ENCODE measurements at regions not wholly inside any gene's neighbourhood (a gene's known extent, or its start where the extent isn't known, plus 50 kb on each side); places are given as distances from the start of the nearest gene placed in this dataset.

GRCh38 chr10:60663850-60664249 is 114.4 kb upstream of the CDK1 start:
- DNase-seq: no peak

GRCh38 chr10:60662917-60663614 is 115.2 kb upstream of the CDK1 start:
- no peak for DNase-seq

GRCh38 chr10:60661637-60662036 is 116.6 kb upstream of the CDK1 start:
- DNase-seq: no peak

GRCh38 chr10:60660625-60661024 is 117.7 kb upstream of the CDK1 start:
- DNase-seq: no peak

GRCh38 chr10:60654813-60655464 is 123.3 kb upstream of the CDK1 start:
- DNase-seq: no peak

GRCh38 chr10:60652628-60653027 is 125.7 kb upstream of the CDK1 start:
- no peak for DNase-seq

GRCh38 chr10:60650378-60650800 is 127.9 kb upstream of the CDK1 start:
- DNase-seq: no peak

GRCh38 chr10:60649485-60650377 is 128.5 kb upstream of the CDK1 start:
- no peak for DNase-seq

GRCh38 chr10:60648761-60649160 is 129.5 kb upstream of the CDK1 start:
- DNase-seq: no peak

GRCh38 chr10:60646966-60647796 is 131.1 kb upstream of the CDK1 start:
- no peak for DNase-seq

- DNase-seq: no peak
These were observed 132.3 kb upstream of the CDK1 start for GRCh38 chr10:60645980-60646379.

GRCh38 chr10:60644436-60645130 is 133.7 kb upstream of the CDK1 start:
- DNase-seq: no peak

- DNase-seq: no peak
These were observed 134.4 kb upstream of the CDK1 start for GRCh38 chr10:60643874-60644273.

GRCh38 chr10:60629332-60629731 is 148.9 kb upstream of the CDK1 start:
- DNase-seq: no peak

GRCh38 chr10:60627778-60628748 is 150.2 kb upstream of the CDK1 start:
- DNase-seq: no peak

- no peak for DNase-seq
These were observed 152.2 kb upstream of the CDK1 start for GRCh38 chr10:60626037-60626436.

- DNase-seq: no peak
These were observed 154.7 kb upstream of the CDK1 start for GRCh38 chr10:60623627-60624026.

- DNase-seq: no peak
These were observed 157.3 kb upstream of the CDK1 start for GRCh38 chr10:60621018-60621417.

GRCh38 chr10:60618861-60619260 is 159.4 kb upstream of the CDK1 start:
- no peak for DNase-seq

GRCh38 chr10:60615541-60615940 is 162.7 kb upstream of the CDK1 start:
- DNase-seq: no peak

GRCh38 chr10:60614363-60614762 is 163.9 kb upstream of the CDK1 start:
- DNase-seq: no peak

All from SIG-M5 (cell line).